HG03558 (cell line): ENCODE measurements at regions not wholly inside any gene's neighbourhood (a gene's known extent, or its start where the extent isn't known, plus 50 kb on each side); places are given as distances from the start of the nearest gene placed in this dataset.
"Not testable (repeated sequence)": the region's sequence is repeated elsewhere in the genome, so short reads cannot be mapped to it uniquely, and the experiment has no call there.

ENCODE experiments used
- ATAC-seq: cut with Tn5 transposase; IDR thresholded peaks from one replicate; pipeline ENCODE4 v1.9.1; 2021; ENCODE audit warnings: moderate number of reproducible peaks; ENCODE audit not compliant: unreplicated experiment; ENCODE audit errors: extremely low read depth

GRCh38 chr13:63540061-63540460 lies 2124.4 kb upstream of the PCDH20 start:
- no peak for ATAC-seq

GRCh38 chr13:63517371-63517770 lies 2101.7 kb upstream of the PCDH20 start:
- ATAC-seq: no peak

GRCh38 chr13:63516124-63516523 lies 2100.5 kb upstream of the PCDH20 start:
- no peak for ATAC-seq

GRCh38 chr13:63514886-63515285 lies 2099.2 kb upstream of the PCDH20 start:
- ATAC-seq: no peak

- ATAC-seq: no peak
Observed at GRCh38 chr13:63512095-63512494, 2096.4 kb upstream of the PCDH20 start.

- ATAC-seq: no peak
Observed at GRCh38 chr13:63501702-63502101, 2086.1 kb upstream of the PCDH20 start.

- ATAC-seq: no peak
Observed at GRCh38 chr13:63497601-63498000, 2082.0 kb upstream of the PCDH20 start.

- ATAC-seq: no peak
Observed at GRCh38 chr13:63492604-63493003, 2077.0 kb upstream of the PCDH20 start.

- ATAC-seq: no peak
Observed at GRCh38 chr13:63490149-63490548, 2074.5 kb upstream of the PCDH20 start.

- no peak for ATAC-seq
Observed at GRCh38 chr13:63481334-63481733, 2065.7 kb upstream of the PCDH20 start.

- no peak for ATAC-seq
Observed at GRCh38 chr13:63472711-63473110, 2057.1 kb upstream of the PCDH20 start.

GRCh38 chr13:63463782-63464610 lies 2048.3 kb upstream of the PCDH20 start:
- ATAC-seq: no peak

GRCh38 chr13:63460462-63461090 lies 2044.9 kb upstream of the PCDH20 start:
- no peak for ATAC-seq

- ATAC-seq: no peak
Observed at GRCh38 chr13:63457186-63457585, 2041.5 kb upstream of the PCDH20 start.

GRCh38 chr13:63455938-63456337 lies 2040.3 kb upstream of the PCDH20 start:
- ATAC-seq: no peak

GRCh38 chr13:63449550-63449949 lies 2033.9 kb upstream of the PCDH20 start:
- ATAC-seq: no peak

GRCh38 chr13:63448692-63449091 lies 2033.0 kb upstream of the PCDH20 start:
- no peak for ATAC-seq

GRCh38 chr13:63446329-63446728 lies 2030.7 kb upstream of the PCDH20 start:
- no peak for ATAC-seq

GRCh38 chr13:63444225-63444624 lies 2028.6 kb upstream of the PCDH20 start:
- ATAC-seq: not testable (repeated sequence)

- no peak for ATAC-seq
Observed at GRCh38 chr13:63438951-63439350, 2023.3 kb upstream of the PCDH20 start.

GRCh38 chr13:63436325-63436668 lies 2020.6 kb upstream of the PCDH20 start:
- no peak for ATAC-seq
